ENCODE measurements at regions not wholly inside any gene's neighbourhood (a gene's known extent, or its start where the extent isn't known, plus 50 kb on each side); places are given as distances from the start of the nearest gene placed in this dataset.

GRCh38 chr12:124631681-124632256 is 64.4 kb upstream of the NCOR2 start:
- no peak for TF ChIP-seq CTCF (IDR thresholded peaks at IDR 0.05; ENCODE audit: extremely low read depth, missing control alignments)
- DNase-seq (ENCODE audit: low spot score) = no peak

- DNase-seq (ENCODE audit: low spot score) = no peak
- no peak for TF ChIP-seq CTCF (IDR thresholded peaks at IDR 0.05; ENCODE audit: extremely low read depth, missing control alignments)
These were observed 63.4 kb upstream of the NCOR2 start for GRCh38 chr12:124630791-124631313.

GRCh38 chr12:124629789-124630480 is 62.5 kb upstream of the NCOR2 start:
- no peak for TF ChIP-seq CTCF (IDR thresholded peaks at IDR 0.05; ENCODE audit: extremely low read depth, missing control alignments)
- DNase-seq (ENCODE audit: low spot score) = no peak

- no peak for TF ChIP-seq CTCF (IDR thresholded peaks at IDR 0.05; ENCODE audit: extremely low read depth, missing control alignments)
These were observed 61.7 kb upstream of the NCOR2 start for GRCh38 chr12:124629117-124629516.

GRCh38 chr12:124627956-124628355 is 60.5 kb upstream of the NCOR2 start:
- TF ChIP-seq CTCF (IDR thresholded peaks at IDR 0.05; ENCODE audit: extremely low read depth, missing control alignments) = no peak
- no peak for DNase-seq (ENCODE audit: low spot score)

More at GRCh38 chr12:124629117-124629516, 61.7 kb upstream of the NCOR2 start:
- DNase-seq (ENCODE audit: low spot score) = no peak

GRCh38 chr12:124626971-124627411 is 59.6 kb upstream of the NCOR2 start:
- DNase-seq (ENCODE audit: low spot score) = no peak
- TF ChIP-seq CTCF (IDR thresholded peaks at IDR 0.05; ENCODE audit: extremely low read depth, missing control alignments) = no peak

GRCh38 chr12:124625867-124626675 is 58.7 kb upstream of the NCOR2 start:
- DNase-seq (ENCODE audit: low spot score) = no peak
- TF ChIP-seq CTCF (IDR thresholded peaks at IDR 0.05; ENCODE audit: extremely low read depth, missing control alignments) = no peak

Measured in GM20000 (cell line).